Neural progenitor cell (in vitro differentiated cells): ENCODE measurements at regions not wholly inside any gene's neighbourhood (a gene's known extent, or its start where the extent isn't known, plus 50 kb on each side); places are given as distances from the start of the nearest gene placed in this dataset.

Experiments used
- CTCF ChIP-seq: fragments of 200-600 bp; sonication (generic); IDR thresholded peaks from 2 replicates; pipeline ENCODE4 v1.5.1; 2017; ENCODE audit warnings: antibody characterized with exemption, mild to moderate bottlenecking
- EZH2 ChIP-seq: fragments of 200-600 bp; sonication (generic); IDR thresholded peaks from 2 replicates; pipeline ENCODE4 v1.6.1; 2017; ENCODE audit warnings: antibody characterized with exemption, mild to moderate bottlenecking, moderate library complexity
- EZH2phosphoT487 ChIP-seq: fragments of 200-600 bp; sonication (generic); IDR thresholded peaks from 2 replicates; pipeline ENCODE4 v1.6.1; 2017; ENCODE audit warnings: antibody characterized with exemption

GRCh38 chr7:130884437-130885417, 150.7 kb upstream of the KLF14 start:
- TF ChIP-seq CTCF (no peak), EZH2 (no peak), EZH2phosphoT487 (no peak)
